Esophagus squamous epithelium (tissue), 4 donors: ENCODE measurements at regions not wholly inside any gene's neighbourhood (a gene's known extent, or its start where the extent isn't known, plus 50 kb on each side); places are given as distances from the start of the nearest gene placed in this dataset.

ENCODE experiments used
- POLR2A ChIP-seq, 4 donors: fragments of 450-650 bp; IDR thresholded peaks; one replicate each; pipeline ENCODE4 v1.6.1; 2017; ENCODE audit warnings: antibody characterized with exemption in 4 of 4, mild to moderate bottlenecking in 4 of 4, moderate library complexity in 3 of 4
- TF ChIP-seq, protein P1 (sequence below), 6 experiments: fragments of 450-650 bp in 4 of 6; fragments of 200-600 bp in 2 of 6; sonication (generic) in 2 of 6; IDR thresholded peaks; one replicate each; pipeline ENCODE4 v1.5.1; 2016 to 2019; ENCODE audit warnings: antibody characterized with exemption in 6 of 6, mild to moderate bottlenecking in 4 of 6, moderate library complexity in 4 of 6

DNA sequence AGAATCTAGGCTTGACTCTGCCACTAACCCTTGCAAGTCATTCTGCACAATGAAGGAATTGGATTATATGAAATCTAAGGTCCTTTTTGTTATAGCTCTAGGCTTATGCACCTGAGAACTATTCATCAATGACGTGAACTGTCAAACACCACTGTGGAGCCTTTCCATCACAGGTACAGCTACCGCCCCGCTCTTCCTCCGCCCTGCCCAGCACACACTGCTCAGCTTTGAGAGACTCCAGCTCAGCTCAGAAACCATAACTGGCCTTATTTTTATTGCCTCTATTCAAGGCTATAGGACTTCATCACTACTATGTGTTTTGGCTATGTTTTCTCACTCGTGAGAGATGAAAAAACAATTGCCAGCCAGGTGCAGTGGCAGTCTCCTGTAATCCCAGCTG, 88.2 kb upstream of the RPL34 start:
- TF ChIP-seq, protein P1, sequence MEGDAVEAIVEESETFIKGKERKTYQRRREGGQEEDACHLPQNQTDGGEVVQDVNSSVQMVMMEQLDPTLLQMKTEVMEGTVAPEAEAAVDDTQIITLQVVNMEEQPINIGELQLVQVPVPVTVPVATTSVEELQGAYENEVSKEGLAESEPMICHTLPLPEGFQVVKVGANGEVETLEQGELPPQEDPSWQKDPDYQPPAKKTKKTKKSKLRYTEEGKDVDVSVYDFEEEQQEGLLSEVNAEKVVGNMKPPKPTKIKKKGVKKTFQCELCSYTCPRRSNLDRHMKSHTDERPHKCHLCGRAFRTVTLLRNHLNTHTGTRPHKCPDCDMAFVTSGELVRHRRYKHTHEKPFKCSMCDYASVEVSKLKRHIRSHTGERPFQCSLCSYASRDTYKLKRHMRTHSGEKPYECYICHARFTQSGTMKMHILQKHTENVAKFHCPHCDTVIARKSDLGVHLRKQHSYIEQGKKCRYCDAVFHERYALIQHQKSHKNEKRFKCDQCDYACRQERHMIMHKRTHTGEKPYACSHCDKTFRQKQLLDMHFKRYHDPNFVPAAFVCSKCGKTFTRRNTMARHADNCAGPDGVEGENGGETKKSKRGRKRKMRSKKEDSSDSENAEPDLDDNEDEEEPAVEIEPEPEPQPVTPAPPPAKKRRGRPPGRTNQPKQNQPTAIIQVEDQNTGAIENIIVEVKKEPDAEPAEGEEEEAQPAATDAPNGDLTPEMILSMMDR (IDR thresholded peaks at IDR 0.05), result no peak
- no peak for TF ChIP-seq POLR2A (IDR thresholded peaks at IDR 0.05)
